WERI-Rb-1 (cell line): ENCODE measurements at regions not wholly inside any gene's neighbourhood (a gene's known extent, or its start where the extent isn't known, plus 50 kb on each side); places are given as distances from the start of the nearest gene placed in this dataset.
"Not testable (repeated sequence)": the region's sequence is repeated elsewhere in the genome, so short reads cannot be mapped to it uniquely, and the experiment has no call there.

Experiments used
- DNase-seq: peaks from one replicate; pipeline ENCODE4 v3.0.0-alpha.2; 2020
- H3K27ac ChIP-seq: fragments of 250-450 bp; sonication (Bioruptor Pico); 2 replicates; pipeline ENCODE4 v1.5.1; 2020; ENCODE audit warnings: mild to moderate bottlenecking, moderate library complexity
- H3K27me3 ChIP-seq: fragments of 250-450 bp; sonication (Bioruptor Pico); 2 replicates; pipeline ENCODE4 v1.5.1; 2021; ENCODE audit warnings: mild to moderate bottlenecking, low read depth, moderate library complexity; ENCODE audit not compliant: insufficient read depth, severe bottlenecking
- H3K36me3 ChIP-seq: fragments of 250-450 bp; sonication (Bioruptor Pico); 2 replicates; pipeline ENCODE4 v1.5.1; 2020; ENCODE audit warnings: mild to moderate bottlenecking, moderate library complexity
- H3K4me3 ChIP-seq: 2 replicates; pipeline ENCODE4 v1.5.1; 2011; ENCODE audit warnings: low read depth, mild to moderate bottlenecking, control low read depth, low read length
- H3K9me3 ChIP-seq: fragments of 250-450 bp; sonication (Bioruptor Pico); 2 replicates; pipeline ENCODE4 v1.5.1; 2021; ENCODE audit warnings: mild to moderate bottlenecking, moderate library complexity; ENCODE audit not compliant: severe bottlenecking
- CTCF ChIP-seq: IDR thresholded peaks from 2 replicates; pipeline ENCODE4 v1.5.1; 2011; ENCODE audit warnings: low read depth, mild to moderate bottlenecking, control low read depth, inconsistent platforms, low read length

DNA sequence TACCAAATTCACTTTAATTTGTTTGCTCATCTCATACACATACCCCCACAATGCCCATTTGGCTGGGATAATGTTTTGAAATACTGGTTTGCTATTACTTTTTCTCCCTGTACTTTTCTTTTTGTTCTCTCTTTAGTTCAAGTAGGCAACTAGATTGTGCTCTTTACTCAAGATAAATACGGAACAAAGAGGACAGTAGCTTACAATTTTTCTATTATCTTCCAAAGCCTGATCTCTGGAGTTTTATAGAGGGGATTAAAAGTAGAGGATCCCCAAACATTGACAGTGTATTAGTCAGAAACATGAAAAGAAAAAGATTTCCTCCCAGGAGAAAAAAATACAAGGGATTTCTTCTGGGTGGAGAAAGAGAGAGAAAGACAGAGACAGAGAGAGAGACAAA lies 102.1 kb upstream of the FSCB start:
- H3K27me3 ChIP-seq: peaks cover 32% of the 10 kb centered on the region
- H3K4me3 ChIP-seq: no peak overlapping the region
- H3K27ac ChIP-seq: no peak overlapping the region
- no peak for TF ChIP-seq CTCF
- H3K9me3 ChIP-seq: no peaks in the 10 kb centered on the region
- no peak for DNase-seq
- no peaks in the 10 kb centered on the region for H3K36me3 ChIP-seq

GRCh38 chr14:44607701-44608100 lies 100.6 kb upstream of the FSCB start:
- no peak overlapping the region for H3K27ac ChIP-seq
- DNase-seq: no peak
- no peaks in the 10 kb centered on the region for H3K9me3 ChIP-seq
- no peak overlapping the region for H3K4me3 ChIP-seq
- H3K36me3 ChIP-seq: no peaks in the 10 kb centered on the region
- TF ChIP-seq CTCF: no peak
- peaks cover 32% of the 10 kb centered on the region for H3K27me3 ChIP-seq

DNA sequence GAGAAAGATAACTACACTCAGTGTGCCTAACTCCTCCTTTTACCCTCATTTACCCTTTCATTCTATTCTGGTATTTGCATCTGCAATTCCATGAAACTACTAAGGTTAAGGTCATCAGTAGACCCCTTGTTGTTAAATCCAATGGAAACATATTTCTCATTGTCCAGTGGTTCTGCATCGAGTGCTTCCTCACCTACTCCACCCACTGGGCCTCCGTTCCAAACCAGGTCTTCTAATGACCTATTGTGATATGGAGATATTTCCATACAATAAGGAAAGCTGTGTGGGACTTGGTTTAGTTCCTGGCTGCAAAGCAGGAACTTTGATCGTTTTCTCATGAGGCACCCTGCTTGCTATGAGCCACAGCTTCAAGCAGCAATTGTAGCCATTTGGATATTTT lies 99.5 kb upstream of the FSCB start:
- no peak for TF ChIP-seq CTCF

GRCh38 chr14:44601266-44601665 lies 94.2 kb upstream of the FSCB start:
- not testable (repeated sequence) for H3K36me3 ChIP-seq, H3K27ac ChIP-seq, H3K9me3 ChIP-seq, DNase-seq, H3K4me3 ChIP-seq
- peaks cover 21% of the 10 kb centered on the region for H3K27me3 ChIP-seq

More for the DNA sequence above, 99.5 kb upstream of the FSCB start:
- Histone ChIP-seq H3K9me3 (no peaks in the 10 kb centered on the region), H3K36me3 (no peaks in the 10 kb centered on the region), H3K27ac (no peak overlapping the region), H3K27me3 (peaks cover 22% of the 10 kb centered on the region), H3K4me3 (no peak overlapping the region)
- DNase-seq: no peak

GRCh38 chr14:44589180-44589579 lies 82.1 kb upstream of the FSCB start:
- Histone ChIP-seq H3K27me3 (peaks cover 41% of the 10 kb centered on the region), H3K9me3 (no peaks in the 10 kb centered on the region), H3K4me3 (no peak overlapping the region), H3K27ac (no peak overlapping the region), H3K36me3 (no peaks in the 10 kb centered on the region)
- no peak for DNase-seq
- TF ChIP-seq CTCF: no peak

DNA sequence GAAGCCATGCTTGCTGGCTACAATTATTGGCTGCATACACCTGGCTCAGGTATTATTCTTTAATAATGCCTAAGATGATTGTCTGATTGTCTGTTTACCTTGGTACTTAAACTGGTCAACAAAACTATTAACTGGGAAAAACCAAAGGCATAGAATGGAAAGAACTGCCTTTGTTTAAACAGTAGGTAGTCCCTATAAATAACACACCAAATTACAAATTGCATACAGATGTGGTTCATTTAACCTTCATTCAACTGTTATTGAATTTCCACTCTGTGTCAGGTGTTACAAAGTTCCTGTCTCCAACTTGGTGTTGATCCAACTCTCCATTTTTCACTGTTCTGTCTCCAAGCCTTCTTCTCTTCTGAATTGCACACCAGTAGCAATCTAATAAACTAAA lies 79.8 kb upstream of the FSCB start:
- Histone ChIP-seq H3K4me3 (no peak overlapping the region), H3K27ac (no peak overlapping the region), H3K9me3 (no peaks in the 10 kb centered on the region), H3K27me3 (peaks cover 24% of the 10 kb centered on the region), H3K36me3 (no peaks in the 10 kb centered on the region)
- no peak for DNase-seq
- no peak for TF ChIP-seq CTCF

DNA sequence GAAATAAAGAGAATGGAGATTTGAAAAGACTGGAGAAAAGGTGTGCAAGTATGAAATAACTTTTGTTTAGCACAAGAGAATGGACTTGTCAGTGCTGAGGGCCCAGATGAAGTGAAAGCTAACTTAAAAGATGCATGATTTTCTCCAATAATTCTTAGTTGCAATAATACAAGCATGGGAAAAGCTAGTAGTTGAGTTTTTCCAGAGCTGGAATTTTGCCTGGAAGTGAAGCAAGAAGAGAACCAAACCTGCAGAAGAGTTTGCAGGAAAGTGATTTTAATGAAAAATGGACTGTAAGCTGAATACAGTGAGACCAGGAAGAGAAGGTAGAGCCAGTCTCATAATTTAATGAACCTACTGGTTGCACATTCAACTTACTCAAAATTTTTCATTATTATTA lies 69.3 kb upstream of the FSCB start:
- no peak for DNase-seq
- Histone ChIP-seq H3K4me3 (no peak overlapping the region), H3K27me3 (peaks cover 15% of the 10 kb centered on the region), H3K36me3 (no peaks in the 10 kb centered on the region), H3K27ac (no peak overlapping the region), H3K9me3 (no peaks in the 10 kb centered on the region)
- TF ChIP-seq CTCF: no peak
